K562 (cell line): ENCODE measurements at regions not wholly inside any gene's neighbourhood (a gene's known extent, or its start where the extent isn't known, plus 50 kb on each side); places are given as distances from the start of the nearest gene placed in this dataset.

Experiments used
- ATAC-seq: fragments of 200-7000 bp; cut with Tn5 transposase; 3 replicates; pipeline ENCODE4 v1.9.1; 2020; ENCODE audit warnings: moderate library complexity
- BruUV-seq: library from RNA; stranded (reverse); fragments of 400-500 nt; replicated peaks from 2 replicates; lab custom pipeline; 2021; lab: Mats Ljungman, UMichigan
- CTCF ChIA-PET: fragments of 300-600 bp; formaldehyde crosslinking; extraction: SDS; loops from one replicate; lab custom pipeline; 2021; ENCODE audit warnings: low intra/inter-chr PET ratio; lab: Yijun Ruan, JAX
- POLR2A ChIA-PET: fragments of 300-600, 350-650 bp; sonication (Branson Sonifier 250); formaldehyde crosslinking; extraction: SDS; loops from one replicate; lab custom pipeline; 2021; ENCODE audit warnings: antibody characterized with exemption, inconsistent platforms; lab: Yijun Ruan, JAX
- DNase-seq, 4 experiments: peaks; one replicate each; pipeline versions ENCODE4 v3.0.0 to v3.0.0-alpha.2; 2011 to 2018; ENCODE audit warnings: low spot score in 3 of 4, mixed read lengths in 3 of 4; ENCODE audit errors: extremely low read depth in 1 of 4
- FAIRE-seq: peaks from 2 replicates; lab custom pipeline; 2011; peaks lifted over from hg19 to GRCh38; lab: Jason Lieb, UNC
- H2AFZ ChIP-seq: 2 replicates; pipeline ENCODE4 v1.6.0; 2011; ENCODE audit warnings: low read depth, low read length, control low read depth, inconsistent platforms
- H3K27ac ChIP-seq: fragments of 200-600 bp; 3 replicates; pipeline ENCODE4 v1.8.0; 2011; ENCODE audit warnings: low read depth, mild to moderate bottlenecking, control low read depth, inconsistent platforms, low read length, moderate library complexity, mixed read lengths; ENCODE audit errors: extremely low read depth
- H3K27me3 ChIP-seq, 2 experiments: fragments of 300-600 bp in 1 of 2; 2 replicates in 1 of 2; 3 replicates in 1 of 2; pipeline versions ENCODE4 v1.6.0 to v1.8.0; 2011; ENCODE audit warnings: inconsistent platforms in 2 of 2, low read length in 2 of 2, mild to moderate bottlenecking in 1 of 2, mixed read lengths in 1 of 2, moderate library complexity in 1 of 2; ENCODE audit not compliant: control insufficient read depth in 2 of 2, insufficient read depth in 2 of 2
- H3K36me3 ChIP-seq: fragments of 300-600 bp; 3 replicates; pipeline ENCODE4 v1.8.0; 2011; ENCODE audit warnings: mild to moderate bottlenecking, low read length, inconsistent platforms; ENCODE audit not compliant: control insufficient read depth, insufficient read depth
- H3K4me1 ChIP-seq, 2 experiments: fragments of 200-600 bp in 1 of 2; replicated peaks in 1 of 2; 2 replicates in 1 of 2; 3 replicates in 1 of 2; pipeline versions ENCODE4 v1.5.1 to v1.8.0; 2011; ENCODE audit warnings: inconsistent platforms in 2 of 2, low read length in 2 of 2, mild to moderate bottlenecking in 1 of 2, mixed read lengths in 1 of 2, moderate library complexity in 1 of 2; ENCODE audit not compliant: control insufficient read depth in 2 of 2, insufficient read depth in 2 of 2
- H3K4me2 ChIP-seq: 2 replicates; pipeline ENCODE4 v1.6.1; 2011; ENCODE audit warnings: low read length, control low read depth, inconsistent platforms, mixed read lengths; ENCODE audit not compliant: insufficient read depth
- H3K4me3 ChIP-seq: fragments of 200-600 bp; sonication (generic), shearing (Covaris generic); 2 replicates; pipeline ENCODE4 v1.5.1; 2016; ENCODE audit warnings: control low read depth, inconsistent platforms
- H3K79me2 ChIP-seq: fragments of 200-600 bp; 3 replicates; pipeline ENCODE4 v1.8.0; 2011; ENCODE audit warnings: low read length, inconsistent platforms; ENCODE audit not compliant: control insufficient read depth, insufficient read depth
- H3K9ac ChIP-seq, 2 experiments: 2 replicates each; pipeline versions ENCODE4 v1.6.0 to v1.6.1; 2011; ENCODE audit warnings: low read depth in 2 of 2, low read length in 2 of 2, control low read depth in 1 of 2, inconsistent platforms in 1 of 2, mild to moderate bottlenecking in 1 of 2, mixed read lengths in 1 of 2; ENCODE audit not compliant: insufficient read depth in 1 of 2
- H3K9me1 ChIP-seq: one replicate; pipeline ENCODE4 v1.6.0; 2011; ENCODE audit warnings: inconsistent platforms, mild to moderate bottlenecking, low read length, moderate library complexity; ENCODE audit not compliant: control insufficient read depth, insufficient read depth
- H3K9me3 ChIP-seq: replicated peaks from 2 replicates; pipeline ENCODE4 v1.5.1; 2011; ENCODE audit warnings: low read depth, low read length, inconsistent platforms; ENCODE audit not compliant: control insufficient read depth, insufficient read depth
- H4K20me1 ChIP-seq: replicated peaks from 2 replicates; pipeline ENCODE4 v1.6.1; 2011; ENCODE audit warnings: low read length, inconsistent platforms, mixed read lengths; ENCODE audit not compliant: control insufficient read depth, insufficient read depth
- BDP1 ChIP-seq: IDR thresholded peaks from 3 replicates; pipeline ENCODE4 v1.6.1; 2011; ENCODE audit not compliant: insufficient read length, insufficient read depth
- CHD4 ChIP-seq: fragments of 200-600 bp; sonication (generic); IDR thresholded peaks from 3 replicates; pipeline ENCODE4 v1.6.1; 2012; ENCODE audit warnings: low read depth, mild to moderate bottlenecking, mixed read lengths, low read length, inconsistent platforms; ENCODE audit not compliant: insufficient read depth, insufficient replicate concordance, poor library complexity, severe bottlenecking
- ESRRB ChIP-seq: fragments of 250-450 bp; sonication (Bioruptor Pico); IDR thresholded peaks from 2 replicates; pipeline ENCODE4 v1.5.0; 2020; ENCODE audit warnings: mild to moderate bottlenecking, moderate library complexity, borderline replicate concordance
- HDAC3 ChIP-seq: fragments of 450-650 bp; IDR thresholded peaks from 2 replicates; pipeline ENCODE4 v1.6.1; 2018; ENCODE audit warnings: borderline replicate concordance, mild to moderate bottlenecking, moderate library complexity; ENCODE audit not compliant: partially characterized antibody
- HSF4 ChIP-seq: fragments of 250-450 bp; sonication (Bioruptor Pico); IDR thresholded peaks from 2 replicates; pipeline ENCODE4 v2.1.2; 2022; ENCODE audit warnings: mild to moderate bottlenecking, moderate library complexity, borderline replicate concordance
- NCOA1 ChIP-seq: fragments of 450-650 bp; IDR thresholded peaks from 2 replicates; pipeline ENCODE4 v1.6.1; 2016; ENCODE audit warnings: low read depth
- NCOA2 ChIP-seq, 2 experiments: fragments of 450-650 bp; IDR thresholded peaks; 2 replicates each; pipeline ENCODE4 v1.6.1; 2018; ENCODE audit warnings: mild to moderate bottlenecking in 2 of 2, moderate library complexity in 1 of 2; ENCODE audit not compliant: partially characterized antibody in 2 of 2
- PBX2 ChIP-seq, 2 experiments: IDR thresholded peaks in 1 of 2; conservative IDR thresholded peaks in 1 of 2; 2 replicates each; pipeline ENCODE4 v1.6.1; 2016; ENCODE audit warnings: low read depth in 2 of 2, mild to moderate bottlenecking in 1 of 2, missing compliant biosample characterization in 1 of 2, missing genetic modification characterization in 1 of 2, moderate library complexity in 1 of 2
- RBFOX2 ChIP-seq: fragments of 200-400 bp; formaldehyde crosslinking; IDR thresholded peaks from 2 replicates; pipeline ENCODE4 v1.6.1; 2017; ENCODE audit warnings: low read depth, mild to moderate bottlenecking, low read length, moderate library complexity
- ZNF239 ChIP-seq: fragments of 250-450 bp; sonication (Bioruptor Pico); IDR thresholded peaks from 2 replicates; pipeline ENCODE4 v1.4.0; 2020; ENCODE audit warnings: mild to moderate bottlenecking
- WGBS: fragments of 100-300 bp; shearing (Covaris generic); methylation state at CpG from one replicate; pipeline ENCODE4 v1.1.6; 2016; ENCODE audit warnings: low coverage, mixed read lengths; ENCODE audit not compliant: insufficient coverage; ENCODE audit errors: missing lambda C conversion rate; 5-methylcytosine and 5-hydroxymethylcytosine counted together
- in situ Hi-C: fragments of 300-500 bp; cut with MboI; formaldehyde crosslinking; loops from 4 replicates; pipeline ENCODE4 v1.15.0; 2018; ENCODE audit warnings: inconsistent platforms, mixed read lengths
- intact Hi-C: fragments of 100-400 bp; cut with micrococcal nuclease; formaldehyde crosslinking; loops from 2 replicates; pipeline ENCODE4 v1.14.2; 2022
- TF ChIP-seq, protein P1 (sequence below): fragments of 250-450 bp; sonication (Bioruptor Pico); IDR thresholded peaks from 2 replicates; pipeline ENCODE4 v1.9.0; 2021; ENCODE audit warnings: mild to moderate bottlenecking
- TF ChIP-seq, protein P2 (sequence below): fragments of 450-650 bp; IDR thresholded peaks from 2 replicates; pipeline ENCODE4 v1.6.1; 2016; ENCODE audit warnings: low read depth, mild to moderate bottlenecking, moderate library complexity
- TF ChIP-seq, protein P3 (sequence below): fragments of 250-450 bp; sonication (Bioruptor Pico); IDR thresholded peaks from 2 replicates; pipeline ENCODE4 v1.5.0; 2020; ENCODE audit warnings: mild to moderate bottlenecking

DNA sequence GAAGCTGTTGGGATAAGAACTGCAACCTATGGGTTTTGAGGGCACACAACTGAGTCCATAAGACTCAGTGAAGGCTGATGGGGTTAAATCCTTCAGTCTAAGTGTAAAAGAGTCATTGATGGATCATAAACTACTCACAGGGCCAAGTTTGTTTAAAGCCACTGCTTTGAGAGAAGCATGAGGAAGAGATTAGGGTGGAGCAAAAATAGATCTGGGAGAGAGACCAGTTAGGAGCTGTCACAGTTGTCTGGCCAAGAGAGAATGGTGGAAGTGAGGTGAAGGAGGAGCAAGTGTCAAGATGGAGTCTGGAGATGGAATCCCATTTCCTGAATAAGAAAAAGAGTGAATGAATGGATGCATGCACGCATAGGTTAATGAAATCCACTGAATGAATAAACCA is 379.1 kb upstream of the CDH11 start:
- no peaks in the 10 kb centered on the region for H4K20me1 ChIP-seq
- in situ Hi-C loops (no loop called here), intact Hi-C loops (no loop called here)
- CTCF ChIA-PET = no interaction called here
- FAIRE-seq (no peak), ATAC-seq (no peak), DNase-seq (no peak)
- no TSS peak for BruUV-seq
- no peaks in the 10 kb centered on the region for H3K9me3 ChIP-seq
- no peak overlapping the region for H3K27ac ChIP-seq
- POLR2A ChIA-PET = no interaction called here
- H3K9ac ChIP-seq = no peak overlapping the region
- no peaks in the 10 kb centered on the region for H3K9me1 ChIP-seq
- H3K4me1 ChIP-seq = no peaks in the 10 kb centered on the region
- H3K4me3 ChIP-seq = no peak overlapping the region
- no peaks in the 10 kb centered on the region for H3K36me3 ChIP-seq
- no peak overlapping the region for H3K4me2 ChIP-seq
- no peak overlapping the region for H2AFZ ChIP-seq
- no peaks in the 10 kb centered on the region for H3K27me3 ChIP-seq
- TF ChIP-seq CHD4 (no peak), RBFOX2 (no peak), ESRRB (CRISPR knock-in tag) (no peak), ZNF239 (no peak), NCOA1 (no peak), BDP1 (no peak), HDAC3 (no peak), NCOA2 (IDR thresholded peaks at IDR 0.05; ENCODE audit: partially characterized antibody in 2 of 2) (no peak), HSF4 (no peak), PBX2 (CRISPR knock-in tag; IDR thresholded peaks at IDR 0.05; ENCODE audit: low read depth) (no peak), PBX2 (tag; conservative IDR thresholded peaks at IDR 0.05; ENCODE audit: low read depth) (no peak)
- TF ChIP-seq, protein P1, sequence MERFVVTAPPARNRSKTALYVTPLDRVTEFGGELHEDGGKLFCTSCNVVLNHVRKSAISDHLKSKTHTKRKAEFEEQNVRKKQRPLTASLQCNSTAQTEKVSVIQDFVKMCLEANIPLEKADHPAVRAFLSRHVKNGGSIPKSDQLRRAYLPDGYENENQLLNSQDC = no peak
- TF ChIP-seq, protein P2, sequence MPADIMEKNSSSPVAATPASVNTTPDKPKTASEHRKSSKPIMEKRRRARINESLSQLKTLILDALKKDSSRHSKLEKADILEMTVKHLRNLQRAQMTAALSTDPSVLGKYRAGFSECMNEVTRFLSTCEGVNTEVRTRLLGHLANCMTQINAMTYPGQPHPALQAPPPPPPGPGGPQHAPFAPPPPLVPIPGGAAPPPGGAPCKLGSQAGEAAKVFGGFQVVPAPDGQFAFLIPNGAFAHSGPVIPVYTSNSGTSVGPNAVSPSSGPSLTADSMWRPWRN = no peak
- TF ChIP-seq, protein P3, sequence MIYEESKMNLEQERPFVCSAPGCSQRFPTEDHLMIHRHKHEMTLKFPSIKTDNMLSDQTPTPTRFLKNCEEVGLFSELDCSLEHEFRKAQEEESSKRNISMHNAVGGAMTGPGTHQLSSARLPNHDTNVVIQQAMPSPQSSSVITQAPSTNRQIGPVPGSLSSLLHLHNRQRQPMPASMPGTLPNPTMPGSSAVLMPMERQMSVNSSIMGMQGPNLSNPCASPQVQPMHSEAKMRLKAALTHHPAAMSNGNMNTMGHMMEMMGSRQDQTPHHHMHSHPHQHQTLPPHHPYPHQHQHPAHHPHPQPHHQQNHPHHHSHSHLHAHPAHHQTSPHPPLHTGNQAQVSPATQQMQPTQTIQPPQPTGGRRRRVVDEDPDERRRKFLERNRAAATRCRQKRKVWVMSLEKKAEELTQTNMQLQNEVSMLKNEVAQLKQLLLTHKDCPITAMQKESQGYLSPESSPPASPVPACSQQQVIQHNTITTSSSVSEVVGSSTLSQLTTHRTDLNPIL (CRISPR knock-in tag) = no peak
- WGBS = 0% methylated on average over 1 of the region's 1 CpG
- H3K79me2 ChIP-seq = no peaks in the 10 kb centered on the region
